CD4-positive, alpha-beta T cell (primary cell): ENCODE measurements at regions not wholly inside any gene's neighbourhood (a gene's known extent, or its start where the extent isn't known, plus 50 kb on each side); places are given as distances from the start of the nearest gene placed in this dataset.

Experiments
- ATAC-seq: fragments of 200-7000 bp; cut with Tn5 transposase; one replicate; pipeline ENCODE4 v1.10.0; 2022; ENCODE audit warnings: mild to moderate bottlenecking; ENCODE audit not compliant: poor library complexity
- CTCF ChIA-PET: fragments of 350-600 bp; sonication (Branson Sonifier 250); formaldehyde crosslinking; loops from one replicate; lab custom pipeline; 2021; ENCODE audit warnings: antibody characterized with exemption, inconsistent platforms; lab: Charles Lee
- POLR2A ChIA-PET: fragments of 350-600 bp; sonication (Branson Sonifier 250); formaldehyde crosslinking; loops from one replicate; lab custom pipeline; 2021; ENCODE audit warnings: antibody characterized with exemption, inconsistent platforms; lab: Charles Lee
- DNase-seq, 14 experiments: peaks; one replicate each; pipeline ENCODE4 v3.0.0-alpha.2; 2013 to 2020; ENCODE audit warnings: mixed read lengths in 2 of 14
- H3K27ac ChIP-seq, 2 donors: one replicate each; pipeline versions ENCODE4 v1.5.1 to v1.7.0; 2013; ENCODE audit warnings: low read length in 2 of 2, low read depth in 1 of 2, mild to moderate bottlenecking in 1 of 2
- H3K27me3 ChIP-seq, 2 experiments: 1 replicate in 1 of 2; 2 replicates in 1 of 2; pipeline versions ENCODE4 v1.6.1 to v1.7.0; 2013; ENCODE audit warnings: low read length in 2 of 2, control low read depth in 1 of 2, mild to moderate bottlenecking in 1 of 2, moderate library complexity in 1 of 2; ENCODE audit not compliant: insufficient read depth in 2 of 2, control insufficient read depth in 1 of 2
- H3K36me3 ChIP-seq: one replicate; pipeline ENCODE4 v1.6.1; 2013; ENCODE audit warnings: low read length, control low read depth; ENCODE audit not compliant: insufficient read depth
- H3K4me1 ChIP-seq: one replicate; pipeline ENCODE4 v1.6.1; 2013; ENCODE audit warnings: low read length, control low read depth; ENCODE audit not compliant: insufficient read depth
- H3K4me3 ChIP-seq: one replicate; pipeline ENCODE4 v1.5.1; 2013; ENCODE audit warnings: mild to moderate bottlenecking, low read length, moderate library complexity
- H3K9me3 ChIP-seq, 2 experiments: 1 replicate in 1 of 2; 2 replicates in 1 of 2; pipeline versions ENCODE4 v1.6.1 to v1.7.0; 2013; ENCODE audit warnings: low read length in 2 of 2, mild to moderate bottlenecking in 2 of 2, control low read depth in 1 of 2, moderate library complexity in 1 of 2; ENCODE audit not compliant: control insufficient read depth in 1 of 2, insufficient read depth in 1 of 2
- H3K27ac Mint-ChIP-seq: one replicate; pipeline ENCODE4 v1.8.0; 2020; ENCODE audit warnings: mixed read lengths
- H3K27me3 Mint-ChIP-seq: one replicate; pipeline ENCODE4 v1.8.0; 2021; ENCODE audit warnings: mixed read lengths
- H3K36me3 Mint-ChIP-seq: one replicate; pipeline ENCODE4 v1.8.0; 2021; ENCODE audit warnings: low read depth, mixed read lengths
- H3K4me1 Mint-ChIP-seq: one replicate; pipeline ENCODE4 v1.8.0; 2021; ENCODE audit warnings: low read depth, mixed read lengths
- H3K4me3 Mint-ChIP-seq: one replicate; pipeline ENCODE4 v1.8.0; 2020; ENCODE audit warnings: mild to moderate bottlenecking, mixed read lengths
- H3K9me3 Mint-ChIP-seq: one replicate; pipeline ENCODE4 v1.8.0; 2020; ENCODE audit warnings: mixed read lengths
- intact Hi-C, 2 experiments: fragments of 100-400 bp; cut with DNase I in 1 of 2; cut with micrococcal nuclease in 1 of 2; formaldehyde crosslinking; loops; one replicate each; pipeline versions ENCODE4 v1.15.1 to v1.9.0; 2023 to 2025; cut with DNase I, micrococcal nuclease
- TF ChIP-seq, protein P1 (sequence below): fragments of 200-600 bp; IDR thresholded peaks from one replicate; pipeline ENCODE4 v1.8.0; 2022; ENCODE audit warnings: antibody characterized with exemption, mild to moderate bottlenecking

- H3K27ac ChIP-seq = no peak overlapping the region
- no peak overlapping the region for H3K4me3 ChIP-seq
- H3K4me1 Mint-ChIP-seq = no peaks in the 10 kb centered on the region
- no peaks in the 10 kb centered on the region for H3K36me3 ChIP-seq
- POLR2A ChIA-PET = no interaction called here
- H3K27me3 ChIP-seq = no peaks in the 10 kb centered on the region
- H3K36me3 Mint-ChIP-seq = no peaks in the 10 kb centered on the region
- no peak overlapping the region for H3K4me3 Mint-ChIP-seq
- H3K27me3 Mint-ChIP-seq = no peaks in the 10 kb centered on the region
- intact Hi-C loops = no loop called here
- peaks cover 0 to 10% of the 10 kb centered on the region in 2 experiments for H3K9me3 ChIP-seq
- H3K4me1 ChIP-seq = no peaks in the 10 kb centered on the region
- ATAC-seq (no peak), DNase-seq (no peak)
- no peaks in the 10 kb centered on the region for H3K9me3 Mint-ChIP-seq
- no peak overlapping the region for H3K27ac Mint-ChIP-seq
- TF ChIP-seq, protein P1, sequence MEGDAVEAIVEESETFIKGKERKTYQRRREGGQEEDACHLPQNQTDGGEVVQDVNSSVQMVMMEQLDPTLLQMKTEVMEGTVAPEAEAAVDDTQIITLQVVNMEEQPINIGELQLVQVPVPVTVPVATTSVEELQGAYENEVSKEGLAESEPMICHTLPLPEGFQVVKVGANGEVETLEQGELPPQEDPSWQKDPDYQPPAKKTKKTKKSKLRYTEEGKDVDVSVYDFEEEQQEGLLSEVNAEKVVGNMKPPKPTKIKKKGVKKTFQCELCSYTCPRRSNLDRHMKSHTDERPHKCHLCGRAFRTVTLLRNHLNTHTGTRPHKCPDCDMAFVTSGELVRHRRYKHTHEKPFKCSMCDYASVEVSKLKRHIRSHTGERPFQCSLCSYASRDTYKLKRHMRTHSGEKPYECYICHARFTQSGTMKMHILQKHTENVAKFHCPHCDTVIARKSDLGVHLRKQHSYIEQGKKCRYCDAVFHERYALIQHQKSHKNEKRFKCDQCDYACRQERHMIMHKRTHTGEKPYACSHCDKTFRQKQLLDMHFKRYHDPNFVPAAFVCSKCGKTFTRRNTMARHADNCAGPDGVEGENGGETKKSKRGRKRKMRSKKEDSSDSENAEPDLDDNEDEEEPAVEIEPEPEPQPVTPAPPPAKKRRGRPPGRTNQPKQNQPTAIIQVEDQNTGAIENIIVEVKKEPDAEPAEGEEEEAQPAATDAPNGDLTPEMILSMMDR = no peak
- CTCF ChIA-PET = no interaction called here
Measured at GRCh38 chr18:24918257-24918656, 433.7 kb downstream of the ZNF521 start.

- H3K36me3 ChIP-seq = no peaks in the 10 kb centered on the region
- no peaks in the 10 kb centered on the region for H3K4me1 Mint-ChIP-seq
- no peaks in the 10 kb centered on the region for H3K27me3 ChIP-seq
- TF ChIP-seq, protein P1 = no peak
- no peaks in the 10 kb centered on the region for H3K4me1 ChIP-seq
- no peak overlapping the region for H3K27ac Mint-ChIP-seq
- DNase-seq = no peak
- H3K36me3 Mint-ChIP-seq = no peaks in the 10 kb centered on the region
- no peak for ATAC-seq
- ChIA-PET CTCF (no interaction called here), POLR2A (interaction anchor here (0.7 kb wide), 1 partner anchor 17 kb away, joined by 3 read pairs; no protein-coding TSS in a partner anchor)
- H3K27ac ChIP-seq = no peak overlapping the region
- H3K4me3 ChIP-seq = no peak overlapping the region
- no peaks in the 10 kb centered on the region for H3K9me3 Mint-ChIP-seq
- no peak overlapping the region for H3K4me3 Mint-ChIP-seq
- H3K27me3 Mint-ChIP-seq = no peaks in the 10 kb centered on the region
- intact Hi-C loops = no loop called here
- H3K9me3 ChIP-seq = peaks cover 0 to 6% of the 10 kb centered on the region in 2 experiments
Measured at GRCh38 chr18:24919181-24919797, 432.7 kb downstream of the ZNF521 start.

- H3K9me3 Mint-ChIP-seq = no peaks in the 10 kb centered on the region
- H3K27ac ChIP-seq = no peak overlapping the region
- ChIA-PET POLR2A (no interaction called here), CTCF (no interaction called here)
- H3K36me3 ChIP-seq = no peaks in the 10 kb centered on the region
- H3K36me3 Mint-ChIP-seq = no peaks in the 10 kb centered on the region
- TF ChIP-seq, protein P1 = no peak
- H3K4me1 ChIP-seq = no peaks in the 10 kb centered on the region
- no peaks in the 10 kb centered on the region for H3K4me1 Mint-ChIP-seq
- no peak overlapping the region for H3K4me3 ChIP-seq
- H3K27me3 Mint-ChIP-seq = no peaks in the 10 kb centered on the region
- ATAC-seq = no peak
- H3K27me3 ChIP-seq = no peaks in the 10 kb centered on the region
- peaks cover 0 to 8% of the 10 kb centered on the region in 2 experiments for H3K9me3 ChIP-seq
- DNase-seq = no peak
- H3K27ac Mint-ChIP-seq = no peak overlapping the region
- no peak overlapping the region for H3K4me3 Mint-ChIP-seq
- intact Hi-C loops = no loop called here
Measured at GRCh38 chr18:24922491-24922890, 429.5 kb downstream of the ZNF521 start.
